H1 (cell line): ENCODE measurements at regions not wholly inside any gene's neighbourhood (a gene's known extent, or its start where the extent isn't known, plus 50 kb on each side); places are given as distances from the start of the nearest gene placed in this dataset.

ENCODE experiments used
- CTCF ChIA-PET: fragments of 300-600 bp; sonication (Branson Sonifier 250); formaldehyde crosslinking; loops from one replicate; lab custom pipeline; 2021; ENCODE audit not compliant: partially characterized antibody; lab: Charles Lee
- POLR2A ChIA-PET: fragments of 300-600 bp; sonication (Branson Sonifier 250); formaldehyde crosslinking; loops from one replicate; lab custom pipeline; 2021; ENCODE audit warnings: inconsistent platforms; ENCODE audit not compliant: partially characterized antibody; lab: Charles Lee
- DNase-seq, 2 experiments: peaks; one replicate each; pipeline versions ENCODE4 v3.0.0 to v3.0.0-alpha.2; 2010 to 2022; ENCODE audit warnings: low spot score in 2 of 2, low read depth in 1 of 2, mixed read lengths in 1 of 2
- FAIRE-seq: peaks from 2 replicates; lab custom pipeline; 2011; peaks lifted over from hg19 to GRCh38; lab: Jason Lieb, UNC
- H2AFZ ChIP-seq: 2 replicates; pipeline ENCODE4 v1.8.1; 2012; ENCODE audit warnings: low read length, inconsistent platforms
- H2AK5ac ChIP-seq: 2 replicates; pipeline ENCODE4 v1.6.1; 2013; ENCODE audit warnings: low read depth, low read length
- H2BK120ac ChIP-seq: replicated peaks from 2 replicates; pipeline ENCODE3; 2013; ENCODE audit warnings: low read depth, low read length, inconsistent platforms
- H2BK12ac ChIP-seq: 2 replicates; pipeline ENCODE4 v1.6.1; 2013; ENCODE audit warnings: low read depth, low read length
- H2BK15ac ChIP-seq: 2 replicates; pipeline ENCODE4 v1.6.1; 2013; ENCODE audit warnings: low read length
- H2BK20ac ChIP-seq: 2 replicates; pipeline ENCODE4 v1.6.1; 2013; ENCODE audit warnings: low read length
- H2BK5ac ChIP-seq: 2 replicates; pipeline ENCODE4 v1.6.1; 2013; ENCODE audit warnings: low read depth, low read length
- H3K14ac ChIP-seq: 2 replicates; pipeline ENCODE4 v1.6.1; 2013; ENCODE audit warnings: inconsistent platforms; ENCODE audit not compliant: insufficient read length
- H3K18ac ChIP-seq: 2 replicates; pipeline ENCODE4 v1.6.1; 2013; ENCODE audit warnings: low read length; ENCODE audit errors: extremely low read depth
- H3K23ac ChIP-seq: 2 replicates; pipeline ENCODE4 v1.6.1; 2013; ENCODE audit warnings: inconsistent platforms; ENCODE audit not compliant: insufficient read length
- H3K23me2 ChIP-seq: 2 replicates; pipeline ENCODE4 v1.6.1; 2013; ENCODE audit warnings: low read depth, low read length
- H3K27ac ChIP-seq: 2 replicates; pipeline ENCODE4 v1.6.1; 2011; ENCODE audit warnings: low read depth, low read length, inconsistent platforms
- H3K27me3 ChIP-seq, 4 experiments: replicated peaks in 1 of 4; 1 replicate in 1 of 4; 2 replicates in 3 of 4; pipeline versions ENCODE4 v1.6.1 to v1.8.1; 2011 to 2013; ENCODE audit warnings: low read length in 3 of 4, mild to moderate bottlenecking in 3 of 4, inconsistent platforms in 2 of 4, mixed read lengths in 2 of 4, moderate library complexity in 1 of 4; ENCODE audit not compliant: control insufficient read depth in 3 of 4, insufficient read depth in 3 of 4; ENCODE audit errors: extremely low read depth in 1 of 4
- H3K36me3 ChIP-seq, 4 experiments: 2 replicates each; pipeline versions ENCODE4 v1.6.1 to v1.8.1; 2011 to 2013; ENCODE audit warnings: mild to moderate bottlenecking in 4 of 4, low read length in 3 of 4, moderate library complexity in 2 of 4, control low read depth in 1 of 4, inconsistent platforms in 1 of 4; ENCODE audit not compliant: insufficient read depth in 4 of 4, control insufficient read depth in 2 of 4
- H3K4ac ChIP-seq: replicated peaks from 2 replicates; pipeline ENCODE3; 2013; ENCODE audit warnings: low read length, low read depth, mixed read lengths, inconsistent platforms; ENCODE audit not compliant: insufficient read length
- H3K4me1 ChIP-seq, 4 experiments: replicated peaks in 1 of 4; 1 replicate in 1 of 4; 2 replicates in 3 of 4; pipeline versions ENCODE4 v1.6.1 to v1.8.1; 2011 to 2013; ENCODE audit warnings: low read length in 3 of 4, inconsistent platforms in 2 of 4, mixed read lengths in 1 of 4; ENCODE audit not compliant: insufficient read depth in 4 of 4, control insufficient read depth in 3 of 4
- H3K4me2 ChIP-seq, 2 experiments: 2 replicates each; pipeline versions ENCODE4 v1.6.1 to v1.8.1; 2011 to 2013; ENCODE audit warnings: low read depth in 2 of 2, low read length in 2 of 2, control low read depth in 1 of 2, inconsistent platforms in 1 of 2, mild to moderate bottlenecking in 1 of 2; ENCODE audit not compliant: insufficient read depth in 1 of 2
- H3K4me3 ChIP-seq, 4 experiments: fragments of 200-600, 300-600 bp in 1 of 4; sonication (generic), shearing (Covaris generic), sonication (Bioruptor Twin) in 1 of 4; 2 replicates each; pipeline versions ENCODE4 v1.5.1 to v1.8.1; 2011 to 2016; ENCODE audit warnings: low read length in 4 of 4, low read depth in 3 of 4, control low read depth in 2 of 4, inconsistent platforms in 2 of 4, mild to moderate bottlenecking in 2 of 4, mixed read lengths in 1 of 4, moderate library complexity in 1 of 4; ENCODE audit not compliant: insufficient read depth in 2 of 4; ENCODE audit errors: extremely low read depth in 1 of 4
- H3K56ac ChIP-seq: replicated peaks from 2 replicates; pipeline ENCODE3; 2013; ENCODE audit warnings: low read depth, mild to moderate bottlenecking, mixed read lengths, low read length, inconsistent platforms; ENCODE audit not compliant: insufficient read length
- H3K79me1 ChIP-seq: 2 replicates; pipeline ENCODE4 v1.6.1; 2013; ENCODE audit warnings: low read depth, low read length, control low read depth
- H3K79me2 ChIP-seq, 2 experiments: 2 replicates each; pipeline versions ENCODE4 v1.6.1 to v1.8.1; 2012 to 2013; ENCODE audit warnings: low read length in 2 of 2, mild to moderate bottlenecking in 2 of 2, inconsistent platforms in 1 of 2; ENCODE audit not compliant: insufficient read depth in 2 of 2, control insufficient read depth in 1 of 2
- H3K9ac ChIP-seq, 4 experiments: replicated peaks in 1 of 4; 1 replicate in 1 of 4; 2 replicates in 3 of 4; pipeline versions ENCODE4 v1.6.1 to v1.8.1; 2011 to 2013; ENCODE audit warnings: low read depth in 3 of 4, low read length in 3 of 4, control low read depth in 2 of 4, mild to moderate bottlenecking in 2 of 4, moderate library complexity in 2 of 4, inconsistent platforms in 1 of 4; ENCODE audit errors: extremely low read depth in 1 of 4
- H3K9me3 ChIP-seq, 2 experiments: 2 replicates each; pipeline versions ENCODE4 v1.6.1 to v1.8.1; 2012 to 2013; ENCODE audit warnings: mild to moderate bottlenecking in 2 of 2, moderate library complexity in 2 of 2, control low read depth in 1 of 2, inconsistent platforms in 1 of 2, low read depth in 1 of 2, low read length in 1 of 2, mixed read lengths in 1 of 2; ENCODE audit not compliant: insufficient read depth in 2 of 2
- H4K20me1 ChIP-seq, 2 experiments: replicated peaks in 1 of 2; 2 replicates each; pipeline versions ENCODE3 to v1.8.1; 2011 to 2013; ENCODE audit warnings: inconsistent platforms in 2 of 2, low read length in 2 of 2, mild to moderate bottlenecking in 1 of 2; ENCODE audit not compliant: insufficient read depth in 2 of 2, control insufficient read depth in 1 of 2
- H4K5ac ChIP-seq: 2 replicates; pipeline ENCODE4 v1.6.1; 2013; ENCODE audit warnings: low read length, low read depth, mixed read lengths, inconsistent platforms; ENCODE audit not compliant: insufficient read length
- H4K8ac ChIP-seq: 2 replicates; pipeline ENCODE4 v1.8.0; 2013; ENCODE audit warnings: mild to moderate bottlenecking, moderate library complexity, low read length, inconsistent platforms; ENCODE audit not compliant: insufficient read depth; ENCODE audit errors: extremely low read depth
- H4K91ac ChIP-seq: replicated peaks from 2 replicates; pipeline ENCODE3; 2013; ENCODE audit warnings: low read length, mixed read lengths, inconsistent platforms; ENCODE audit not compliant: insufficient read length
- BACH1 ChIP-seq: IDR thresholded peaks from 2 replicates; pipeline ENCODE4 v1.6.1; 2012; ENCODE audit warnings: low read length, improper control_type of control experiment
- BCL11A ChIP-seq, 2 experiments: IDR thresholded peaks; one replicate each; pipeline ENCODE4 v1.6.1; 2011; ENCODE audit warnings: low read depth in 2 of 2, low read length in 2 of 2, mild to moderate bottlenecking in 2 of 2
- CBX8 ChIP-seq: fragments of 300-800, 300-1000 bp; sonication (generic); IDR thresholded peaks from 2 replicates; pipeline ENCODE4 v1.7.1; 2016; ENCODE audit warnings: low read depth, low read length, borderline replicate concordance
- CREB1 ChIP-seq: IDR thresholded peaks from 2 replicates; pipeline ENCODE4 v1.6.1; 2012; ENCODE audit warnings: inconsistent platforms
- MAFK ChIP-seq: IDR thresholded peaks from 2 replicates; pipeline ENCODE4 v1.6.1; 2012; ENCODE audit warnings: low read depth, mild to moderate bottlenecking, improper control_type of control experiment, low read length
- NRF1 ChIP-seq: IDR thresholded peaks from 2 replicates; pipeline ENCODE4 v1.6.1; 2011; ENCODE audit warnings: mild to moderate bottlenecking, low read depth, low read length, improper control_type of control experiment
- POLR2A ChIP-seq, 2 experiments: IDR thresholded peaks; 1 replicate in 1 of 2; 2 replicates in 1 of 2; pipeline ENCODE4 v1.6.1; 2011; ENCODE audit warnings: low read depth in 2 of 2, low read length in 2 of 2, mild to moderate bottlenecking in 2 of 2; ENCODE audit errors: control extremely low read depth in 1 of 2
- RBBP5 ChIP-seq: IDR thresholded peaks from 2 replicates; pipeline ENCODE4 v1.7.1; 2012; ENCODE audit warnings: low read depth, mild to moderate bottlenecking, inconsistent platforms, low read length, moderate library complexity, borderline replicate concordance
- SIN3A ChIP-seq, 2 experiments: IDR thresholded peaks in 1 of 2; conservative IDR thresholded peaks in 1 of 2; 2 replicates each; pipeline ENCODE4 v1.6.1; 2011 to 2012; ENCODE audit warnings: low read length in 2 of 2, improper control_type of control experiment in 1 of 2, low read depth in 1 of 2, mild to moderate bottlenecking in 1 of 2
- SP4 ChIP-seq: IDR thresholded peaks from 2 replicates; pipeline ENCODE4 v1.6.1; 2012; ENCODE audit warnings: low read length, inconsistent platforms
- SRF ChIP-seq: IDR thresholded peaks from 2 replicates; pipeline ENCODE4 v1.6.1; 2011; ENCODE audit warnings: mild to moderate bottlenecking, low read depth, low read length, moderate library complexity
- TAF7 ChIP-seq: optimal IDR thresholded peaks from 2 replicates; pipeline ENCODE3; 2011; ENCODE audit warnings: low read depth, mild to moderate bottlenecking, inconsistent platforms, low read length, moderate library complexity, borderline replicate concordance
- TCF12 ChIP-seq: IDR thresholded peaks from 2 replicates; pipeline ENCODE4 v1.6.1; 2011; ENCODE audit warnings: low read depth, mild to moderate bottlenecking, low read length
- TF ChIP-seq, protein P1 (sequence below): IDR thresholded peaks from 2 replicates; pipeline ENCODE4 v1.6.1; 2012; ENCODE audit warnings: inconsistent platforms
- TF ChIP-seq, protein P2 (sequence below), 3 experiments: IDR thresholded peaks; 1 replicate in 2 of 3; 2 replicates in 1 of 3; pipeline versions ENCODE4 v1.5.1 to v1.6.1; 2011; ENCODE audit warnings: low read length in 3 of 3, mild to moderate bottlenecking in 3 of 3, inconsistent platforms in 2 of 3, low read depth in 1 of 3, moderate library complexity in 1 of 3; ENCODE audit not compliant: insufficient read depth in 1 of 3; ENCODE audit errors: control extremely low read depth in 1 of 3

DNA sequence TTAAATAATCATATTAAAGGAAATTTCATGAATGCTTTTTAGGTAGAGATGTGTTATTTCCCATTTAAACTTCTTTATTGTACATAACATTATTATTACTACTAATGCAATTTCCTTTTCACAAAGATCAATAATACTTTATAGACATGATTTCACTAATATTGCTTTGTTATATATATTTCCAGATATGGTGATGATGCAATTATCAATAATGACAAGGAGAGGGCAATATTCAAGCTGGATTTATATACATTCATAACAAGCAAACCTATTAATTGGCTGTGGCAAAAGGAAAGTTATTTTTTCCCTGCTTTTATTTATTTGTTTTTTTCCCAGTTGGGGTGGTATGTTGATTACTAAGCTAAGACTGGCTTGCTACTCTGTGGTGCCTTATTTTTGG lies 113.5 kb downstream of the RAP2B start:
- no peak for FAIRE-seq
- no peak overlapping the region for H4K91ac ChIP-seq
- no peak overlapping the region for H3K9ac ChIP-seq
- no peak overlapping the region for H4K8ac ChIP-seq
- no peak overlapping the region for H3K14ac ChIP-seq
- H2BK120ac ChIP-seq: no peak overlapping the region
- POLR2A ChIA-PET: no interaction called here
- no peaks in the 10 kb centered on the region for H3K4me1 ChIP-seq
- no peak overlapping the region for H3K27ac ChIP-seq
- H3K4me3 ChIP-seq: no peak overlapping the region
- H3K27me3 ChIP-seq: no peaks in the 10 kb centered on the region
- no peak overlapping the region for H2BK5ac ChIP-seq
- H3K56ac ChIP-seq: no peak overlapping the region
- H3K79me1 ChIP-seq: no peaks in the 10 kb centered on the region
- no peak overlapping the region for H2AFZ ChIP-seq
- no peak overlapping the region for H4K5ac ChIP-seq
- no peaks in the 10 kb centered on the region for H3K36me3 ChIP-seq
- no peak overlapping the region for H3K4ac ChIP-seq
- H2BK15ac ChIP-seq: no peak overlapping the region
- CTCF ChIA-PET: no interaction called here
- H2BK12ac ChIP-seq: no peak overlapping the region
- H3K18ac ChIP-seq: no peak overlapping the region
- no peak overlapping the region for H2AK5ac ChIP-seq
- no peak overlapping the region for H3K23ac ChIP-seq
- H3K9me3 ChIP-seq: no peaks in the 10 kb centered on the region
- H3K4me2 ChIP-seq: no peak overlapping the region
- no peaks in the 10 kb centered on the region for H3K23me2 ChIP-seq
- no peaks in the 10 kb centered on the region for H3K79me2 ChIP-seq
- no peaks in the 10 kb centered on the region for H4K20me1 ChIP-seq
- H2BK20ac ChIP-seq: no peak overlapping the region
- no peak for DNase-seq
- TF ChIP-seq, protein P1, sequence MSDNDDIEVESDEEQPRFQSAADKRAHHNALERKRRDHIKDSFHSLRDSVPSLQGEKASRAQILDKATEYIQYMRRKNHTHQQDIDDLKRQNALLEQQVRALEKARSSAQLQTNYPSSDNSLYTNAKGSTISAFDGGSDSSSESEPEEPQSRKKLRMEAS: no peak
- no peak for TF ChIP-seq RBBP5
- no peak for TF ChIP-seq NRF1
- no peak for TF ChIP-seq SRF
- TF ChIP-seq TCF12: no peak
- TF ChIP-seq POLR2A (IDR thresholded peaks at IDR 0.05; ENCODE audit: control extremely low read depth in 1 of 2, low read depth in 2 of 2, low read length in 2 of 2): no peak
- TF ChIP-seq, protein P2, sequence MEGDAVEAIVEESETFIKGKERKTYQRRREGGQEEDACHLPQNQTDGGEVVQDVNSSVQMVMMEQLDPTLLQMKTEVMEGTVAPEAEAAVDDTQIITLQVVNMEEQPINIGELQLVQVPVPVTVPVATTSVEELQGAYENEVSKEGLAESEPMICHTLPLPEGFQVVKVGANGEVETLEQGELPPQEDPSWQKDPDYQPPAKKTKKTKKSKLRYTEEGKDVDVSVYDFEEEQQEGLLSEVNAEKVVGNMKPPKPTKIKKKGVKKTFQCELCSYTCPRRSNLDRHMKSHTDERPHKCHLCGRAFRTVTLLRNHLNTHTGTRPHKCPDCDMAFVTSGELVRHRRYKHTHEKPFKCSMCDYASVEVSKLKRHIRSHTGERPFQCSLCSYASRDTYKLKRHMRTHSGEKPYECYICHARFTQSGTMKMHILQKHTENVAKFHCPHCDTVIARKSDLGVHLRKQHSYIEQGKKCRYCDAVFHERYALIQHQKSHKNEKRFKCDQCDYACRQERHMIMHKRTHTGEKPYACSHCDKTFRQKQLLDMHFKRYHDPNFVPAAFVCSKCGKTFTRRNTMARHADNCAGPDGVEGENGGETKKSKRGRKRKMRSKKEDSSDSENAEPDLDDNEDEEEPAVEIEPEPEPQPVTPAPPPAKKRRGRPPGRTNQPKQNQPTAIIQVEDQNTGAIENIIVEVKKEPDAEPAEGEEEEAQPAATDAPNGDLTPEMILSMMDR (IDR thresholded peaks at IDR 0.05; ENCODE audit: control extremely low read depth in 1 of 3, insufficient read depth in 1 of 3, low read depth in 1 of 3, low read length in 3 of 3): no peak
- no peak for TF ChIP-seq MAFK
- no peak for TF ChIP-seq TAF7
- TF ChIP-seq SIN3A (conservative IDR thresholded peaks at IDR 0.05 in 1 of 2, IDR thresholded peaks at IDR 0.05 in 1 of 2; ENCODE audit: low read depth in 1 of 2, low read length in 2 of 2): no peak
- no peak for TF ChIP-seq BACH1
- no peak for TF ChIP-seq CREB1
- TF ChIP-seq SP4: no peak
- TF ChIP-seq CBX8: no peak
- no peak for TF ChIP-seq BCL11A (IDR thresholded peaks at IDR 0.05; ENCODE audit: low read depth in 2 of 2, low read length in 2 of 2)
